ENCODE measurements at regions not wholly inside any gene's neighbourhood (a gene's known extent, or its start where the extent isn't known, plus 50 kb on each side); places are given as distances from the start of the nearest gene placed in this dataset.

GRCh38 chr2:6562771-6563170 is 302.9 kb downstream of the CMPK2 start:
- TF ChIP-seq, protein P1, sequence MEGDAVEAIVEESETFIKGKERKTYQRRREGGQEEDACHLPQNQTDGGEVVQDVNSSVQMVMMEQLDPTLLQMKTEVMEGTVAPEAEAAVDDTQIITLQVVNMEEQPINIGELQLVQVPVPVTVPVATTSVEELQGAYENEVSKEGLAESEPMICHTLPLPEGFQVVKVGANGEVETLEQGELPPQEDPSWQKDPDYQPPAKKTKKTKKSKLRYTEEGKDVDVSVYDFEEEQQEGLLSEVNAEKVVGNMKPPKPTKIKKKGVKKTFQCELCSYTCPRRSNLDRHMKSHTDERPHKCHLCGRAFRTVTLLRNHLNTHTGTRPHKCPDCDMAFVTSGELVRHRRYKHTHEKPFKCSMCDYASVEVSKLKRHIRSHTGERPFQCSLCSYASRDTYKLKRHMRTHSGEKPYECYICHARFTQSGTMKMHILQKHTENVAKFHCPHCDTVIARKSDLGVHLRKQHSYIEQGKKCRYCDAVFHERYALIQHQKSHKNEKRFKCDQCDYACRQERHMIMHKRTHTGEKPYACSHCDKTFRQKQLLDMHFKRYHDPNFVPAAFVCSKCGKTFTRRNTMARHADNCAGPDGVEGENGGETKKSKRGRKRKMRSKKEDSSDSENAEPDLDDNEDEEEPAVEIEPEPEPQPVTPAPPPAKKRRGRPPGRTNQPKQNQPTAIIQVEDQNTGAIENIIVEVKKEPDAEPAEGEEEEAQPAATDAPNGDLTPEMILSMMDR (conservative IDR thresholded peaks at IDR 0.05 in 1 of 2, IDR thresholded peaks at IDR 0.05 in 1 of 2; ENCODE audit: extremely low read depth in 1 of 2, insufficient read depth in 1 of 2, low read depth in 1 of 2, low read length in 2 of 2): no peak
- no peak for TF ChIP-seq EZH2 (IDR thresholded peaks at IDR 0.05; ENCODE audit: borderline replicate concordance, low read length)
